RPMI7951 (cell line): ENCODE measurements at regions not wholly inside any gene's neighbourhood (a gene's known extent, or its start where the extent isn't known, plus 50 kb on each side); places are given as distances from the start of the nearest gene placed in this dataset.
A peak's percentile ranks its signal among the peaks of the same experiment; 100 is the strongest.
"Not testable (repeated sequence)": the region's sequence is repeated elsewhere in the genome, so short reads cannot be mapped to it uniquely, and the experiment has no call there.

Experiments used
- DNase-seq: peaks from one replicate; pipeline ENCODE4 v3.0.0-alpha.2; 2012; ENCODE audit warnings: low read depth

- no peak for DNase-seq
These were observed 76.8 kb upstream of the COX20 start for GRCh38 chr1:244758708-244759107.

DNA sequence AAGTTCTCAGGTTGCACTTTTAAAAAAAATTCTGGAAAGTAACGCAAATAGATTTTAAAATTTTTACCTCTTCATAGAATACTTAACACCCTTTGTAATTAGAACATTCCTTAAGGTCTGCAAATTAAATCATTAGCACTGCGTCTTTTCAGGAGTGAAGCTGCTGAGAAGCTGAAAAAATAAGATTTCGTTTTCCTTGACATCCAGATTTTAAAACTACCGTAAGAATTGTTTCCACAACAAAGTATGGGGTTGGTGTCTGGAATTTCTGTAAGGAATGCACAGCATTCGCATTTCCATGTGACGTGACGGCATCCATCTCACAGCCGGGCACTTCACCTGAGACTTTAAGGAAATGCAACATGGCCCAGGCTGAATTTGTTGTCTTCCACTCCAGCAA, 76.3 kb upstream of the COX20 start:
- no peak for DNase-seq

DNA sequence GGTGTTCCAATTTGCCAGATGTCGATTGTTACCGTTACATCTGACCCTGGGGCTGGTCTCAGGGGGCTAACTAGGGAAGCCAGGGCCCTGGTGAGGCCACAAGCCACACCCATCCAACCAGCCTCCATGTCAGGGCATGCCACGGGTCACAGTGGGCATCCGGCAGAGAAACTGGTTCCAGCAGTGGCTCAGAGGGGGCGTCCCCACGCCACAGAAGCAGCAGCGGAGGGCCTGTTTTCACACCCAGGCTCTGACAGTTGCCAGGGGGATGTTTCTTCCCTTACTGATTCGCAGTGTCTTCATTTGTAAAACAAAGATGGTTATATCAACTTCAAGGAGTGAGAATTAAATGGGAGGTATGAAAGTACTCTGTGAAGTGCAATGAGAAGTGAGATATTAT, 75.0 kb upstream of the COX20 start:
- no peak for DNase-seq

GRCh38 chr1:244761279-244761678, 74.2 kb upstream of the COX20 start:
- DNase-seq = peak; percentile 25

- DNase-seq = no peak
These were observed 72.8 kb upstream of the COX20 start for GRCh38 chr1:244762629-244763028.

DNA sequence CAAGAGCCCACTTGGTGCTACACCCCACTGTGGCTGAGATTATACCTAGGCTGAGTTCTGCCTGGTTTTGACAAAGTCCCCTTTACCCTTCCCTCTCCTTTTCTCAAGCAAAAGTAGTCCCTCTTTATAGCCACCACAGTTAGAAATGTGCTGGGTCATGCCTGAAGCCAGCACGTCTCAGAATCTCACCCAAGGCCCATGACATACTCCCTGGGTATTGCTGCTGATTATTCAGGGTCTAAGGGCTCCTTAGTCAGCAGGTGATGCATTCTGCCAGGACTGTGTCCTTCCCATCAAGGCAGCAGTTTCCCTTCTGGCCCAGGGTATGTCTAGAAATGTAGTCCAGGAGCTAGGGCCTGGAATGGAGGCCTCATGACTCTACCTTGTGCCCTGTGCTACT, 67.3 kb upstream of the COX20 start:
- DNase-seq = no peak

GRCh38 chr1:244768804-244769203, 66.7 kb upstream of the COX20 start:
- DNase-seq = no peak

GRCh38 chr1:244770556-244770955, 64.9 kb upstream of the COX20 start:
- DNase-seq = not testable (repeated sequence)

GRCh38 chr1:244773513-244773912, 61.9 kb upstream of the COX20 start:
- no peak for DNase-seq

GRCh38 chr1:244776783-244777182, 58.7 kb upstream of the COX20 start:
- DNase-seq = not testable (repeated sequence)

- peak; percentile 69 for DNase-seq
These were observed 57.1 kb upstream of the COX20 start for GRCh38 chr1:244778344-244778743.

DNA sequence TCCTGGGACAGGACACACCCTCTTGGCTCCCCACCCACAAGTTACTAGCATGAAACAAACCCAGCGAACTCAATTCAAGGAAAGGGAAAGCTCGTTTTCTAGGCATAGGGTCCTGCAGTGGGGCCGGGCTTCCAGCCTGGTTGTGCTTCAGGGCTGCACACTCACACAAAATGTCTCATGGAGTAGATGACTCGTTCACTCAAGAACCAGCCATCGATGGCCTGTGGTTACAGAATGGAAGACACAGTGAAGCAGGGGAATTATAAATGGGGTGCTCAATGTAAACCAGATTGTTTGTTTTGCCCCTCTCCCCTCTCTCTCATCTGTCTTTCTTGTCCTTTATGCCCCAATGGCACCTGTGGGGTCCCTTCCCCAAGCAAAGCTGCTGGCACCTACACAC, 56.0 kb upstream of the COX20 start:
- no peak for DNase-seq

GRCh38 chr1:244780311-244780710, 55.1 kb upstream of the COX20 start:
- DNase-seq = no peak

- no peak for DNase-seq
These were observed 53.4 kb upstream of the COX20 start for GRCh38 chr1:244782056-244782455.

DNA sequence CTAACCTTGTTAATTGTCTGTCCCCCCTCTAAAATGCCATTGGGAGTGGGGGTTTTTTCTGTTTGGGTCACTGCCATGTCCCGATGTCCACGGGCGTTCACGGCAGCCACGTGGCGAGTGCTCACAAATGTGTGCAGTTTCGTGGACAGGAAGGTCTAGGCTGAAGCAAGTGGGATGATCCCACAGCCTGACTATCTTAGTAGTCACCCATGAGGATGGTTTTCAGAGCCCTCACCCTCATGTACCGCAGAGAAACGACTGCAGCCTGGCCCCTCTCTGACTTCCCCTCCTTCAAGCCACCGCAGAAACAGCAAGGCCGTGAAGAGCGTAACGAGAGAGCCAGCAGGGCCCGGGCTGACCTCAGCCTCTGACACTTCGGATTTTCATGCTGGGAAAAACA, 52.3 kb upstream of the COX20 start:
- no peak for DNase-seq
